Peyer's patch (tissue), 4 donors: ENCODE measurements at regions not wholly inside any gene's neighbourhood (a gene's known extent, or its start where the extent isn't known, plus 50 kb on each side); places are given as distances from the start of the nearest gene placed in this dataset.
"Not testable (repeated sequence)": the region's sequence is repeated elsewhere in the genome, so short reads cannot be mapped to it uniquely, and the experiment has no call there.

Source experiments
- CTCF ChIP-seq, 6 experiments: fragments of 450-650 bp in 4 of 6; fragments of 200-600 bp in 2 of 6; sonication (generic) in 1 of 6; IDR thresholded peaks; one replicate each; pipeline ENCODE4 v1.5.1; 2017 to 2019; ENCODE audit warnings: antibody characterized with exemption in 6 of 6, mild to moderate bottlenecking in 3 of 6, moderate library complexity in 1 of 6
- POLR2A ChIP-seq, 2 donors: fragments of 450-650 bp; IDR thresholded peaks; one replicate each; pipeline ENCODE4 v1.5.1; 2017; ENCODE audit warnings: antibody characterized with exemption in 2 of 2, mild to moderate bottlenecking in 2 of 2, moderate library complexity in 2 of 2

DNA sequence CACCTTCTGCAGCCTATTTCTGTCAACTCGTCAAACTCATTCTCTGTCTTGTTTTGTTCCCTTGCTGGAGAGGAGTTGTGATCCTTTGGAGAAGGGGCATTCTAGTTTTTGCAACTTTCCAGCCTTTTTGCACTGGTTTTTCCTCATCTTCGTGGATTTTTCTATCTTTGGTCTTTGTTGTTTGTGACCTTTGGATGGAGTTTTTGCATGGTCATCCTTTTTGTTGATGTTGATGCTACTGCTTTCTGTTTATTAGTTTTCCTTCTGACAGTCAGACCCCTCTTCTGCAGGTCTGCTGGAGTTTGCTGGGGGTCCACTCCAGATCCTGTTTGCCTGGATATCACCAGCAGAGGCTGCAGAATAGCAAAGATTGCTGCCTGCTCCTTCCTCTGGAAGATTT is 60.1 kb downstream of the DKK1 start:
- not testable (repeated sequence) for TF ChIP-seq CTCF, POLR2A (IDR thresholded peaks at IDR 0.05)
